ENCODE measurements at regions not wholly inside any gene's neighbourhood (a gene's known extent, or its start where the extent isn't known, plus 50 kb on each side); places are given as distances from the start of the nearest gene placed in this dataset.

- TF ChIP-seq POLR2A (IDR thresholded peaks at IDR 0.05) (no peak), CTCF (IDR thresholded peaks at IDR 0.05) (no peak)
Observed at GRCh38 chr9:124122321-124122720, 110.8 kb downstream of the LHX2 start.

Data from breast epithelium (tissue), 3 donors.